ENCODE measurements at regions not wholly inside any gene's neighbourhood (a gene's known extent, or its start where the extent isn't known, plus 50 kb on each side); places are given as distances from the start of the nearest gene placed in this dataset.

DNA sequence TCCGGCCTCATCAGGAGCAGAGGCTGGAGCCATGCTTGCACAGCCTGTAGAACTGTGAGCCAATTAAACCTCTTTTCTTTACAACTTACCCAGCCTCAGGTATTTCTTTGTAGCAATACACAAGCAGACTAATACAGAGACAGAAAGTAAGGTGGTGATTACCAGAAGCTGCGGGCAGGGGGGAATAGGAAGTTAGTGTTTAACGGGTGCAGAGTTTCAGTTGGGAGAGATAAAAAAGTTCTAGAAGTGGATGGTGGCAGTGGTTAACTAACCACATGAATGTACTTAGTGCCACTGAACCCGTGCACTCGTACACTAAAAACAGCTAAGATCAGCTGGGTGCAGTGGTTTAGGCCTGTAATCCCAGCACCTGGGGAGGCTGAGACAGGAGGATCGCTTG, 80.4 kb upstream of the TARDBP start:
- H3K9me3 ChIP-seq, result peaks cover 9% of the 10 kb centered on the region
- no peak for TF ChIP-seq POLR2A (IDR thresholded peaks at IDR 0.05)
- no peak for TF ChIP-seq POLR2AphosphoS5 (IDR thresholded peaks at IDR 0.05; ENCODE audit: insufficient read depth in 1 of 2, low read depth in 1 of 2)
- TF ChIP-seq CTCF (IDR thresholded peaks at IDR 0.05), result no peak
- H3K36me3 ChIP-seq, result no peaks in the 10 kb centered on the region
- no peaks in the 10 kb centered on the region for H3K27me3 ChIP-seq
- no peak overlapping the region for H3K4me3 ChIP-seq
- H3K4me1 ChIP-seq, result no peaks in the 10 kb centered on the region
- no peak for DNase-seq (ENCODE audit: extremely low spot score in 2 of 2)
- intact Hi-C loops (cut with DNase I), result no loop called here
- H3K27ac ChIP-seq, result no peak overlapping the region

- intact Hi-C loops (cut with DNase I), result no loop called here
- no peaks in the 10 kb centered on the region for H3K4me1 ChIP-seq
- no peak for DNase-seq (ENCODE audit: extremely low spot score in 2 of 2)
- no peak overlapping the region for H3K27ac ChIP-seq
- TF ChIP-seq POLR2A (IDR thresholded peaks at IDR 0.05) (no peak), CTCF (IDR thresholded peaks at IDR 0.05) (no peak), POLR2AphosphoS5 (IDR thresholded peaks at IDR 0.05; ENCODE audit: insufficient read depth in 1 of 2, low read depth in 1 of 2) (no peak)
- no peaks in the 10 kb centered on the region for H3K27me3 ChIP-seq
- H3K9me3 ChIP-seq, result no peaks in the 10 kb centered on the region
- no peaks in the 10 kb centered on the region for H3K36me3 ChIP-seq
- no peak overlapping the region for H3K4me3 ChIP-seq
Measured at GRCh38 chr1:10934150-10934818, 78.2 kb upstream of the TARDBP start.

DNA sequence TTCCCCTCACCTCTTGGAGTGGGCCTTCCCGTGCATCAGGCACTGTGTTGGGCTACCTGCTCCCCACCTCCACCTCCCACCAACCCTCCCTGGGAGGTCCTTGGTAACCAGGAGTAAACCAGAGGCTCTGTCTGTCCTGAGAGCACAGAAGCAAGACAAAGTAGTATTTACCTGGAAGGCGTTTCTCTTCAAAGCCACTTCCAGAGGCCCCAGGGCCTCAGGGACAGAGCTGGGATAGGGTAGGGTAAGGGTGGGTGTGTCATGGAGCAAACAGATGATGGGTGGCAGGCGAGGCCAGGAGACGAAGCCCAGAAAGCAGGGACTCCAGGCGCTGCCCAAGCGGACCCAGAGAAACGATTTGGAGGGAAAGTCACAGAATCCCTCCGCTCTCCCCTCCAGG, 77.2 kb upstream of the TARDBP start:
- no peak overlapping the region for H3K4me3 ChIP-seq
- TF ChIP-seq POLR2A (IDR thresholded peaks at IDR 0.05) (no peak), POLR2AphosphoS5 (IDR thresholded peaks at IDR 0.05; ENCODE audit: insufficient read depth in 1 of 2, low read depth in 1 of 2) (no peak), CTCF (IDR thresholded peaks at IDR 0.05) (no peak)
- no peaks in the 10 kb centered on the region for H3K36me3 ChIP-seq
- no peaks in the 10 kb centered on the region for H3K27me3 ChIP-seq
- no peaks in the 10 kb centered on the region for H3K9me3 ChIP-seq
- intact Hi-C loops (cut with DNase I), result no loop called here
- H3K27ac ChIP-seq, result no peak overlapping the region
- no peak for DNase-seq (ENCODE audit: extremely low spot score in 2 of 2)
- no peaks in the 10 kb centered on the region for H3K4me1 ChIP-seq

GRCh38 chr1:10935724-10936123, 76.7 kb upstream of the TARDBP start:
- H3K27me3 ChIP-seq, result no peaks in the 10 kb centered on the region
- H3K4me3 ChIP-seq, result no peak overlapping the region
- H3K4me1 ChIP-seq, result no peaks in the 10 kb centered on the region
- no peaks in the 10 kb centered on the region for H3K9me3 ChIP-seq
- DNase-seq (ENCODE audit: extremely low spot score in 2 of 2), result no peak
- TF ChIP-seq POLR2A (IDR thresholded peaks at IDR 0.05) (no peak), CTCF (IDR thresholded peaks at IDR 0.05) (no peak), POLR2AphosphoS5 (IDR thresholded peaks at IDR 0.05; ENCODE audit: insufficient read depth in 1 of 2, low read depth in 1 of 2) (no peak)
- H3K27ac ChIP-seq, result no peak overlapping the region
- no peaks in the 10 kb centered on the region for H3K36me3 ChIP-seq
- intact Hi-C loops (cut with DNase I), result no loop called here

DNA sequence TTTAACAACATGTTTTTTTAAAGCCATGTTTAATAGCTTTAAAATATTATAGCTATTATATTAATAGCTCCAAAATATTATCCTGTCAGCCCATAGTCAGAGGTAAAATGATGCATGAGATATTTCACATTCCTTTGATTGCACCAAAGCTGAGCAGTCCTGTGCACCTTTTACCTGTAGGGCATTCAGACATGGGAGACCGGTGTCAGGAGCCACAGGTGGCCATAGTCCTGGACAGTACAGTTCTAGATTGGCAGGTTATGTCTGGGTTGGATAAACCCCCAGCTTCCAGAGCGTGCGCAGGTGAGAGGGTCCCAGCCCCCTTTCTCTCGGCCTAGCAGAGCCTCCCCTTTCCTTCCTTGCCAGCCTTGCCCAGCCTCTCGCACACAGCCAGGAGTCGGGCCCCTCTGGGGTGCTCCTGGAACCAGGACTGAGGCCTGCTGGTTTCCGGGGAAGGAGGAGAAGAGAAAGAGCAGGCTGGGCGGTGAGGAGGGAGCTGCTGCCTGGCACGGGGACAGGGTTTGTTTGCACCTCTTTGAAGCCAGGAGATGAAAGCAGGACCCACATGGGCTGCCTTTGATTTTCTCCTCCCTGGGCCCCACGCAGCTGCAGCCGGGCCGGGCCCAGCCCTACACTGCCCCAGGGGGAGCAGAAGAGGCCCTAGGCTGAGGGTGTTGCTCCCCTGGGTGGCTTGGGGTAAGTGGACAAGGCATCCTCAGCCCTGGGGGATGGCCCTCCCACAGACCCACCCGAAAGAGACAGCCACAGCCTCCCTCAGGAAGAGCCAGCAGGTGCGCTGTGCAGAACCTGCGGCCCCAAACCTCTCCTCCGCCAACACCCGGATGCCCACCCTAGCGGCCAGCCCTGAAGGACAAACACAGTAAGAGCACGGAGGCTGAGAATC, 75.2 kb upstream of the TARDBP start:
- H3K36me3 ChIP-seq, result no peaks in the 10 kb centered on the region
- DNase-seq (ENCODE audit: extremely low spot score in 2 of 2), result no peak
- intact Hi-C loops (cut with DNase I), result no loop called here
- H3K4me1 ChIP-seq, result peaks cover 9% of the 10 kb centered on the region
- TF ChIP-seq POLR2A (IDR thresholded peaks at IDR 0.05) (no peak), CTCF (IDR thresholded peaks at IDR 0.05) (no peak), POLR2AphosphoS5 (IDR thresholded peaks at IDR 0.05; ENCODE audit: insufficient read depth in 1 of 2, low read depth in 1 of 2) (no peak)
- no peaks in the 10 kb centered on the region for H3K9me3 ChIP-seq
- no peaks in the 10 kb centered on the region for H3K27me3 ChIP-seq
- H3K27ac ChIP-seq, result no peak overlapping the region
- no peak overlapping the region for H3K4me3 ChIP-seq

All from vagina (tissue), 2 donors.